GM12878 (cell line): ENCODE measurements at regions not wholly inside any gene's neighbourhood (a gene's known extent, or its start where the extent isn't known, plus 50 kb on each side); places are given as distances from the start of the nearest gene placed in this dataset.

Source experiments
- CTCF ChIP-seq, 3 experiments: IDR thresholded peaks in 2 of 3; conservative IDR thresholded peaks in 1 of 3; 2 replicates each; pipeline ENCODE4 v1.5.1; 2011; ENCODE audit warnings: low read depth in 3 of 3, low read length in 3 of 3, mild to moderate bottlenecking in 3 of 3, control low read depth in 2 of 3, moderate library complexity in 2 of 3, inconsistent platforms in 1 of 3, mixed read lengths in 1 of 3; ENCODE audit not compliant: control insufficient read depth in 2 of 3, insufficient read depth in 1 of 3; ENCODE audit errors: extremely low read depth in 1 of 3
- EP300 ChIP-seq, 2 experiments: fragments of 150-350 bp in 1 of 2; IDR thresholded peaks; 2 replicates each; pipeline ENCODE4 v1.6.1; 2011 to 2012; ENCODE audit warnings: low read depth in 2 of 2, low read length in 2 of 2, borderline replicate concordance in 1 of 2, improper control_type of control experiment in 1 of 2, inconsistent platforms in 1 of 2; ENCODE audit not compliant: control insufficient read depth in 1 of 2
- EZH2 ChIP-seq: IDR thresholded peaks from 2 replicates; pipeline ENCODE4 v1.6.1; 2012; ENCODE audit warnings: low read depth, mild to moderate bottlenecking, control low read depth, inconsistent platforms, low read length, borderline replicate concordance; ENCODE audit not compliant: control insufficient read depth
- IKZF1 ChIP-seq: fragments of 450-650 bp; conservative IDR thresholded peaks from 2 replicates; pipeline ENCODE4 v1.6.1; 2017; ENCODE audit warnings: antibody characterized with exemption, mild to moderate bottlenecking
- IRF3 ChIP-seq: fragments of 450-650 bp; IDR thresholded peaks from 2 replicates; pipeline ENCODE4 v1.6.1; 2014; ENCODE audit warnings: mild to moderate bottlenecking
- JUND ChIP-seq: IDR thresholded peaks from 2 replicates; pipeline ENCODE4 v1.6.1; 2012; ENCODE audit warnings: low read depth, mild to moderate bottlenecking, low read length, improper control_type of control experiment, moderate library complexity
- SIN3A ChIP-seq: IDR thresholded peaks from 2 replicates; pipeline ENCODE4 v1.6.1; 2012; ENCODE audit warnings: low read depth, low read length, improper control_type of control experiment
- TCF7 ChIP-seq: IDR thresholded peaks from 2 replicates; pipeline ENCODE4 v1.6.1; 2014; ENCODE audit warnings: antibody characterized with exemption, borderline replicate concordance
- YY1 ChIP-seq: IDR thresholded peaks from 2 replicates; pipeline ENCODE4 v1.6.1; 2011; ENCODE audit warnings: low read depth, mild to moderate bottlenecking, low read length
- TF ChIP-seq, protein P1 (sequence below): IDR thresholded peaks from 2 replicates; pipeline ENCODE4 v1.6.1; 2012; ENCODE audit warnings: low read depth, low read length, improper control_type of control experiment
- TF ChIP-seq, protein P2 (sequence below): IDR thresholded peaks from 2 replicates; pipeline ENCODE4 v1.6.1; 2012; ENCODE audit warnings: low read depth, low read length, improper control_type of control experiment

DNA sequence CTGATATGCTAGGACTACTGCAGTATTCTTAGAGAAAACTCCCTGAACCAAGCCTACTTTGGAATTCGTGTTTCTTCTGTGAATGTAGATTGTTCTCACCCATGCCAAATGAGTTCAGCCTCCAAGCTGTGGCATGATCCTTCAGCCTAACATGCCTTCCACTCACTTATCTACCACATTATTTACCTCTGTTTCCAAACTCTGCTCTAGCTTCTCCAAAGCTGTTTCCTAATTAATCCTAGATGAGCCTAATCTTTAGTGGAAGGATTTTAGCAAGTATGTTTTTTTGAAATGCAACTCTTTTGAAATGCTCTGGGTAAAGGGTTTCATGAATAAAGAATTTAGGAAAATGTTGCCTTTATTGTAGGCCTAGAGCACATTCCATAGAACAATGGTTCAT, 152.9 kb upstream of the MMADHC start:
- TF ChIP-seq EZH2 (no peak), CTCF (IDR thresholded peaks at IDR 0.05 in 2 of 3, conservative IDR thresholded peaks at IDR 0.05 in 1 of 3; ENCODE audit: control insufficient read depth in 2 of 3, extremely low read depth in 1 of 3, insufficient read depth in 1 of 3, low read depth in 3 of 3, low read length in 3 of 3) (no peak), JUND (no peak), TCF7 (no peak), YY1 (no peak), SIN3A (no peak), IKZF1 (no peak), EP300 (IDR thresholded peaks at IDR 0.05; ENCODE audit: borderline replicate concordance in 1 of 2, control insufficient read depth in 1 of 2, low read depth in 2 of 2, low read length in 2 of 2) (no peak), IRF3 (no peak)
- TF ChIP-seq, protein P1, sequence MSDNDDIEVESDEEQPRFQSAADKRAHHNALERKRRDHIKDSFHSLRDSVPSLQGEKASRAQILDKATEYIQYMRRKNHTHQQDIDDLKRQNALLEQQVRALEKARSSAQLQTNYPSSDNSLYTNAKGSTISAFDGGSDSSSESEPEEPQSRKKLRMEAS = no peak
- TF ChIP-seq, protein P2, sequence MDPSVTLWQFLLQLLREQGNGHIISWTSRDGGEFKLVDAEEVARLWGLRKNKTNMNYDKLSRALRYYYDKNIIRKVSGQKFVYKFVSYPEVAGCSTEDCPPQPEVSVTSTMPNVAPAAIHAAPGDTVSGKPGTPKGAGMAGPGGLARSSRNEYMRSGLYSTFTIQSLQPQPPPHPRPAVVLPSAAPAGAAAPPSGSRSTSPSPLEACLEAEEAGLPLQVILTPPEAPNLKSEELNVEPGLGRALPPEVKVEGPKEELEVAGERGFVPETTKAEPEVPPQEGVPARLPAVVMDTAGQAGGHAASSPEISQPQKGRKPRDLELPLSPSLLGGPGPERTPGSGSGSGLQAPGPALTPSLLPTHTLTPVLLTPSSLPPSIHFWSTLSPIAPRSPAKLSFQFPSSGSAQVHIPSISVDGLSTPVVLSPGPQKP = no peak
